ENCODE measurements at regions not wholly inside any gene's neighbourhood (a gene's known extent, or its start where the extent isn't known, plus 50 kb on each side); places are given as distances from the start of the nearest gene placed in this dataset.

GRCh38 chr6:170159022-170159965 is 131.6 kb downstream of the DLL1 start:
- TF ChIP-seq CTCF (conservative IDR thresholded peaks at IDR 0.05) = no peak
- H3K27ac ChIP-seq = no peak overlapping the region

DNA sequence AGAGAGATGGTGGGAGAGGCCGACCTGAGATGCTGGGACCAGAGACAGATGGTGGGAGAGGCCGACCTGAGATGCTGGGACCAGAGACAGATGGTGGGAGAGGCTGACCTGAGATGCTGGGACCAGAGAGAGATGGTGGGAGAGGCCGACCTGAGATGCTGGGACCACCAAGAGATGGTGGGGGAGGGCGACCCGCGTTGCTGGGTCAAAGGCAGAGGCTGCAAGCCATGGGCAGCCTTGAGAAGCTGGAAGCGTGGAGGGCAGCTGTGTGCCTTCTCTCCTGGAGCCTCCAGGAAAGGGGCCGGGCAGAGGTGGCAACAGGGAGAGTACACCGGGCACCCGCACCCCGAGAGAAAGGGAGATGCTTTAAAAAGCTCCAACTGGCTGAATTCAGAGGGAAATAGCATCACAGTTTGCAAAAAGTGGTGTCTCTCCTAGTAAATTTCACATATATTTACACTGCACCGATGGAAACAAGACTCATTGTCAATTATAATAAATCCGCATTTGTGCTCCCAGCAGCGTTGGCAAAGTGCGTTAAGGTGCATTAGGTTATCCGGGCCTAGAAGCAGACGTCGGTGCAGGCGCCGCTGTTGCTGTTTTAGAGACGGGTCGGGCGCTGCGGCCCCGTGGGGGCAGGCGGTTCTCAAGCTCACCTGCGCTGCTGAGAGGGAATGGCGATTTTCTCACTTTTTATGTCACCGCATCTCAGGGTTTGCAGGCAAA is 132.4 kb downstream of the DLL1 start:
- no peak overlapping the region for H3K27ac ChIP-seq
- TF ChIP-seq CTCF (conservative IDR thresholded peaks at IDR 0.05) = no peak

DNA sequence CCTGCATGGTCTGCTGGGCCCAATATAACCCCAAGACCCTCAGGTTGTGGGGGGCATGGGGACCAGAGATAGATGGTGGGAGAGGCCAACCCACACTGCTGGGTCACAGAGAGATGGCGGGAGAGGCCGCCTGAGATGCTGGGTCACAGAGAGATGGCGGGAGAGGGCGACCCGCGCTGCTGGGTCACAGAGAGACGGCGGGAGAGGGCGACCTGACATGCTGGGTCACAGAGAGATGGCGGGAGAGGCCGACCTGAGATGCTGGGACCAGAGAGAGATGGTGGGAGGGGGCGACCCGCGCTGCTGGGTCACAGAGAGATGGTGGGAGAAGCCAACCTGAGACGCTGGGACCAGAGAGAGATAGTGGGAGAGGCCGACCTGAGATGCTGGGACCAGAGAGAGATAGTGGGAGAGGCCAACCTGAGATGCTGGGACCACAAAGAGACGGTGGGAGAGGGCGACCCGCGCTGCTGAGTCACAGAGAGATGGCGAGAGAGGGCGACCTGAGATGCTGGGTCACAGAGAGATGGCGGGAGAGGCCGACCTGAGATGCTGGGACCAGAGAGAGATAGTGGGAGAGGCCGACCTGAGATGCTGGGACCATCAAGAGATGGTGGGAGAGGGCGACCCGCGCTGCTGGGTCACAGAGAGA is 133.2 kb downstream of the DLL1 start:
- H3K27ac ChIP-seq = no peak overlapping the region
- no peak for TF ChIP-seq CTCF (conservative IDR thresholded peaks at IDR 0.05)

GRCh38 chr6:170156448-170157375 is 134.2 kb downstream of the DLL1 start:
- no peak overlapping the region for H3K27ac ChIP-seq
- no peak for TF ChIP-seq CTCF (conservative IDR thresholded peaks at IDR 0.05)

DNA sequence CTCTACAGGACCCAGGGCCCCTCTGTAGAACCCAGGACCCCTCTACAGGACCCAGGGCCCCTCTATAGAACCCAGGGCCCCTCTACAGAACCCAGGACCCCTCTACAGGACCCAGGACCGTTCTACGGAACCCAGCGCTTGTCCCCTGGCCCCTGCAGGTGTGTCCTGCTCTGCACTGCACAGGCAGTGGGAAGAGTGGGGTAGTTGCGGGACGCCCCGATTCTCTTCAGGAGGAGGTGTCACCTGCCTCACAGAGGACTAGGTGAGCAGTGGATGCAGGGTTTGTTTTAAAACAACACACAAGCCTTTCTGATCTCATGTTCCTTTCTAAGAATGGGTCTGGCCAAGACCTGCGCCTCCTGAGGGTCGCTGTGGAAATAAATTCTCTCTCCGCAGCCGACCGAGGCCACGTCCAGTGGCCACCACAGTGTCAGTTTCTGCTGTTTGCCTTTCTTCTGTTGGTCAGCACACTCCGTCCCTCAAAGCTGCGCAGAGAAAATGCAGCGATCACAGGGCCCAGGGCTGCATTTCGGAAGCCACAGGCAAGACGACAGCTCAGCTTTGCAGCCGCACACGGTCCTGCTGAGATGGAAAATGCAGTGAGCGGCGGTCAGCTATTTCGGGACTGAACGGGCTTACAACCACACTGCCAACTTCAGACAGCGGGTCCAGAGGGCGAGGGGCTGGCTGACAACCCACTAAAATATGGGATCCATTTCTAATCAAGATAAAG is 135.2 kb downstream of the DLL1 start:
- no peak overlapping the region for H3K27ac ChIP-seq
- TF ChIP-seq CTCF (conservative IDR thresholded peaks at IDR 0.05) = no peak

DNA sequence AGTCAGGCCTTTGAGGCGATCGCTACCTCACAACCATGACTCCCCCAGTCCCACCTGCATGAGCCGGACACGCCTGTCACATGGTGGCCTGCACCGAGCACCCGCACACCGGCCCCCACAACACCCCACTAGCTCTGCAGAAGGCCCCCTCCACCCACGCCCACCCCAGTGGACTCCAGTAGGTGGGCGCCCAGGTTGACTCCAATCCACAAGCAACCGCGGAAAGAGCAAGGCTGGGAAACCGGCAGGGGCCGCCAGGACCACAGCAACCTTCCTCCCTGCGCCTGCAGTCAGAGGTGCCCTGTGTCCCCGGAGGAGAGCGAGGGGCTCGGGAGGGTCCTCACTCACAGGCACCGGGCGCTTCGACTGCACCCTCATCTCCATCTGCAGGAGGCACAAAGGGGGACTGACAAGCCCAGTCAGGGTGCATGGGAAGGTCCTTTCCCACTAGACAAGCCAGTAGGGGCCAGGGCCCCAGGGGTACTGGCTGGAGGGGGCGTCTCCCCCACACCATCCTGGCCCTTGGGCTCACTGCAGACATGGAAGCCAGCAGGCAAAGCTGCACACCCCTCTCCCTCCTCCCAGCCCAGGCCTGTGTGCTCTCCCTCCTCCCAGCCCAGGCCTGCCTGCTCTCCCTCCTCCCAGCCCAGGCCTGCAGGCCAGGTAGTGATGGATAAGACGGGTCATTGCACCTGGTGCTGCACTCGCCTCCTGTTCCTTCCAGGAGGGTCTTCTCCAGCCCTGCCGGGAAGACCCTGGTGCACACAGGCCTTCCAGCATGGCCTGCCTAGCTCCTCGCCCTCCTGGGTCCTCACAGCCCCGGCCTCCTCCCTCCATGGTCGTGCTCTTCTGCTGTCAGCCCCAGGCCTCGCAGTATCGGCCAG is 137.2 kb downstream of the DLL1 start:
- no peak for TF ChIP-seq CTCF (conservative IDR thresholded peaks at IDR 0.05)
- H3K27ac ChIP-seq = peak overlapping the region; percentile 14; the same call in 1 of the 2 replicates
